Kidney epithelial cell (primary cell): ENCODE measurements at regions not wholly inside any gene's neighbourhood (a gene's known extent, or its start where the extent isn't known, plus 50 kb on each side); places are given as distances from the start of the nearest gene placed in this dataset.

Experiments
- DNase-seq: peaks from one replicate; pipeline ENCODE4 v3.0.0-alpha.2; 2010; ENCODE audit warnings: low read depth
- H3K27me3 ChIP-seq: 2 replicates; pipeline ENCODE4 v1.6.0; 2011; ENCODE audit warnings: low read length; ENCODE audit not compliant: control insufficient read depth, insufficient read depth
- H3K36me3 ChIP-seq: 2 replicates; pipeline ENCODE4 v1.5.1; 2011; ENCODE audit warnings: low read length; ENCODE audit not compliant: control insufficient read depth, insufficient read depth
- H3K4me3 ChIP-seq: 2 replicates; pipeline ENCODE4 v1.5.1; 2011; ENCODE audit warnings: low read depth, mild to moderate bottlenecking, control low read depth, low read length
- CTCF ChIP-seq: IDR thresholded peaks from 2 replicates; pipeline ENCODE4 v1.5.1; 2011; ENCODE audit warnings: mild to moderate bottlenecking, moderate library complexity, low read length, control low read depth, inconsistent platforms; ENCODE audit not compliant: insufficient read depth, poor library complexity, severe bottlenecking

- Histone ChIP-seq H3K36me3 (no peaks in the 10 kb centered on the region), H3K27me3 (no peaks in the 10 kb centered on the region), H3K4me3 (no peak overlapping the region)
- DNase-seq, result no peak
- TF ChIP-seq CTCF, result no peak
Measured at GRCh38 chr3:146308222-146308621, 57.3 kb upstream of the PLSCR4 start.

GRCh38 chr3:146307456-146307725 is 56.5 kb upstream of the PLSCR4 start:
- H3K27me3 ChIP-seq, result no peaks in the 10 kb centered on the region
- no peak for TF ChIP-seq CTCF
- no peak for DNase-seq
- H3K4me3 ChIP-seq, result no peak overlapping the region
- no peaks in the 10 kb centered on the region for H3K36me3 ChIP-seq

GRCh38 chr3:146306656-146307455 is 56.0 kb upstream of the PLSCR4 start:
- no peak for DNase-seq
- Histone ChIP-seq H3K4me3 (no peak overlapping the region), H3K27me3 (no peaks in the 10 kb centered on the region), H3K36me3 (no peaks in the 10 kb centered on the region)
- no peak for TF ChIP-seq CTCF

- no peaks in the 10 kb centered on the region for H3K27me3 ChIP-seq
- H3K36me3 ChIP-seq, result no peaks in the 10 kb centered on the region
- H3K4me3 ChIP-seq, result no peak overlapping the region
- no peak for DNase-seq
- no peak for TF ChIP-seq CTCF
Measured at GRCh38 chr3:146305808-146306423, 55.0 kb upstream of the PLSCR4 start.

- no peak overlapping the region for H3K4me3 ChIP-seq
- no peaks in the 10 kb centered on the region for H3K36me3 ChIP-seq
- TF ChIP-seq CTCF, result no peak
- no peaks in the 10 kb centered on the region for H3K27me3 ChIP-seq
- DNase-seq, result no peak
Measured at GRCh38 chr3:146300768-146301167, 49.9 kb upstream of the PLSCR4 start.
